ENCODE measurements at regions not wholly inside any gene's neighbourhood (a gene's known extent, or its start where the extent isn't known, plus 50 kb on each side); places are given as distances from the start of the nearest gene placed in this dataset.

- no peak overlapping the region for H3K27ac Mint-ChIP-seq
- no peaks in the 10 kb centered on the region for H3K9me3 Mint-ChIP-seq
- no peak overlapping the region for H3K4me3 Mint-ChIP-seq
- peaks cover 0 to 2% (median 0%) of the 10 kb centered on the region in 3 donors for H3K27me3 Mint-ChIP-seq (ENCODE audit: low read depth in 3 of 3)
- H3K36me3 Mint-ChIP-seq, result no peaks in the 10 kb centered on the region
- peaks cover 0 to 2% of the 10 kb centered on the region in 2 donors for H3K4me1 Mint-ChIP-seq
- DNase-seq, result no peak
These were observed 400.9 kb upstream of the MEF2C start for GRCh38 chr5:89283728-89284493.

GRCh38 chr5:89282554-89283510 lies 399.8 kb upstream of the MEF2C start:
- Mint-ChIP-seq H3K36me3 (peaks cover 0 to 5% (median 0%) of the 10 kb centered on the region in 3 donors), H3K27ac (no peak overlapping the region), H3K27me3 (ENCODE audit: low read depth in 3 of 3) (peaks cover 0 to 2% (median 0%) of the 10 kb centered on the region in 3 donors), H3K4me3 (no peak overlapping the region), H3K4me1 (peaks cover 0 to 2% of the 10 kb centered on the region in 2 donors), H3K9me3 (peaks cover 0 to 2% (median 0%) of the 10 kb centered on the region in 6 donors)
- DNase-seq, result no peak

GRCh38 chr5:89281766-89282553 lies 399.0 kb upstream of the MEF2C start:
- no peak for DNase-seq
- H3K27me3 Mint-ChIP-seq (ENCODE audit: low read depth in 3 of 3), result peaks cover 0 to 2% (median 2%) of the 10 kb centered on the region in 3 donors
- H3K9me3 Mint-ChIP-seq, result peaks cover 0 to 4% (median 0%) of the 10 kb centered on the region in 6 donors
- H3K4me1 Mint-ChIP-seq, result peaks cover 0 to 2% of the 10 kb centered on the region in 2 donors
- H3K4me3 Mint-ChIP-seq, result no peak overlapping the region
- H3K27ac Mint-ChIP-seq, result no peak overlapping the region
- H3K36me3 Mint-ChIP-seq, result peaks cover 0 to 5% (median 0%) of the 10 kb centered on the region in 3 donors

- no peak overlapping the region for H3K4me3 Mint-ChIP-seq
- peaks cover 0 to 5% (median 0%) of the 10 kb centered on the region in 3 donors for H3K36me3 Mint-ChIP-seq
- H3K4me1 Mint-ChIP-seq, result peaks cover 0 to 2% of the 10 kb centered on the region in 2 donors
- H3K9me3 Mint-ChIP-seq, result peaks cover 0 to 5% (median under 1%) of the 10 kb centered on the region in 6 donors
- no peak for DNase-seq
- H3K27me3 Mint-ChIP-seq (ENCODE audit: low read depth in 3 of 3), result peaks cover 0 to 2% (median 2%) of the 10 kb centered on the region in 3 donors
- H3K27ac Mint-ChIP-seq, result no peak overlapping the region
These were observed 398.2 kb upstream of the MEF2C start for GRCh38 chr5:89281211-89281610.

- peaks cover 0 to 2% (median 2%) of the 10 kb centered on the region in 3 donors for H3K27me3 Mint-ChIP-seq (ENCODE audit: low read depth in 3 of 3)
These were observed 397.4 kb upstream of the MEF2C start for GRCh38 chr5:89280103-89281037.

GRCh38 chr5:89279391-89280036 lies 396.5 kb upstream of the MEF2C start:
- Mint-ChIP-seq H3K36me3 (peaks cover 0 to 5% (median 0%) of the 10 kb centered on the region in 3 donors), H3K27ac (no peak overlapping the region), H3K9me3 (peaks cover 0 to 5% (median under 1%) of the 10 kb centered on the region in 6 donors), H3K4me1 (peaks cover 0 to 2% of the 10 kb centered on the region in 2 donors), H3K4me3 (no peak overlapping the region), H3K27me3 (ENCODE audit: low read depth in 3 of 3) (peaks cover 0 to 2% (median 2%) of the 10 kb centered on the region in 3 donors)
- no peak for DNase-seq

More at GRCh38 chr5:89280103-89281037, 397.4 kb upstream of the MEF2C start:
- DNase-seq, result no peak
- no peak overlapping the region for H3K27ac Mint-ChIP-seq
- peaks cover 0 to 5% (median under 1%) of the 10 kb centered on the region in 6 donors for H3K9me3 Mint-ChIP-seq
- H3K4me1 Mint-ChIP-seq, result peaks cover 0 to 2% of the 10 kb centered on the region in 2 donors
- peaks cover 0 to 5% (median 0%) of the 10 kb centered on the region in 3 donors for H3K36me3 Mint-ChIP-seq
- no peak overlapping the region for H3K4me3 Mint-ChIP-seq

GRCh38 chr5:89277816-89278215 lies 394.8 kb upstream of the MEF2C start:
- H3K4me3 Mint-ChIP-seq, result no peak overlapping the region
- peaks cover 0 to 5% (median 0%) of the 10 kb centered on the region in 3 donors for H3K36me3 Mint-ChIP-seq
- H3K27me3 Mint-ChIP-seq (ENCODE audit: low read depth in 3 of 3), result peaks cover 0 to 2% (median 2%) of the 10 kb centered on the region in 3 donors
- H3K27ac Mint-ChIP-seq, result no peak overlapping the region
- H3K9me3 Mint-ChIP-seq, result peaks cover 0 to 5% (median under 1%) of the 10 kb centered on the region in 6 donors
- DNase-seq, result no peak
- peaks cover 0 to 2% of the 10 kb centered on the region in 2 donors for H3K4me1 Mint-ChIP-seq

- peaks cover 0 to 5% (median 0%) of the 10 kb centered on the region in 3 donors for H3K36me3 Mint-ChIP-seq
- no peak for DNase-seq
- H3K27me3 Mint-ChIP-seq (ENCODE audit: low read depth in 3 of 3), result peaks cover 0 to 3% (median 2%) of the 10 kb centered on the region in 3 donors
- peaks cover 0 to 5% (median under 1%) of the 10 kb centered on the region in 6 donors for H3K9me3 Mint-ChIP-seq
- no peak overlapping the region for H3K4me3 Mint-ChIP-seq
- no peak overlapping the region for H3K27ac Mint-ChIP-seq
- peaks cover under 1 to 4% of the 10 kb centered on the region in 2 donors for H3K4me1 Mint-ChIP-seq
These were observed 393.8 kb upstream of the MEF2C start for GRCh38 chr5:89276566-89277305.

- peaks cover 0 to 5% (median 0%) of the 10 kb centered on the region in 3 donors for H3K36me3 Mint-ChIP-seq
- no peak overlapping the region for H3K27ac Mint-ChIP-seq
- DNase-seq, result no peak
- peaks cover 7 to 9% of the 10 kb centered on the region in 2 donors for H3K4me1 Mint-ChIP-seq
- peaks cover 0 to 3% (median 2%) of the 10 kb centered on the region in 3 donors for H3K27me3 Mint-ChIP-seq (ENCODE audit: low read depth in 3 of 3)
- H3K4me3 Mint-ChIP-seq, result no peak overlapping the region
- H3K9me3 Mint-ChIP-seq, result peaks cover 0 to 5% (median under 1%) of the 10 kb centered on the region in 6 donors
These were observed 392.3 kb upstream of the MEF2C start for GRCh38 chr5:89275066-89275855.

GRCh38 chr5:89273289-89273688 lies 390.3 kb upstream of the MEF2C start:
- Mint-ChIP-seq H3K27me3 (ENCODE audit: low read depth in 3 of 3) (peaks cover 0 to 3% (median 3%) of the 10 kb centered on the region in 3 donors), H3K27ac (no peak overlapping the region), H3K4me1 (peaks cover 7 to 16% of the 10 kb centered on the region in 2 donors), H3K36me3 (peaks cover 0 to 2% (median 0%) of the 10 kb centered on the region in 3 donors), H3K4me3 (no peak overlapping the region), H3K9me3 (peaks cover 0 to 5% (median 0%) of the 10 kb centered on the region in 6 donors)
- DNase-seq, result no peak

- H3K4me3 Mint-ChIP-seq, result no peak overlapping the region
- peaks cover 7 to 20% of the 10 kb centered on the region in 2 donors for H3K4me1 Mint-ChIP-seq
- no peak overlapping the region for H3K27ac Mint-ChIP-seq
- peaks cover 0 to 3% (median 1%) of the 10 kb centered on the region in 3 donors for H3K27me3 Mint-ChIP-seq (ENCODE audit: low read depth in 3 of 3)
- H3K36me3 Mint-ChIP-seq, result no peaks in the 10 kb centered on the region
- DNase-seq, result no peak
- H3K9me3 Mint-ChIP-seq, result no peaks in the 10 kb centered on the region
These were observed 387.9 kb upstream of the MEF2C start for GRCh38 chr5:89270901-89271300.

Measured in immature natural killer cell (primary cell).